ENCODE measurements at regions not wholly inside any gene's neighbourhood (a gene's known extent, or its start where the extent isn't known, plus 50 kb on each side); places are given as distances from the start of the nearest gene placed in this dataset.

DNA sequence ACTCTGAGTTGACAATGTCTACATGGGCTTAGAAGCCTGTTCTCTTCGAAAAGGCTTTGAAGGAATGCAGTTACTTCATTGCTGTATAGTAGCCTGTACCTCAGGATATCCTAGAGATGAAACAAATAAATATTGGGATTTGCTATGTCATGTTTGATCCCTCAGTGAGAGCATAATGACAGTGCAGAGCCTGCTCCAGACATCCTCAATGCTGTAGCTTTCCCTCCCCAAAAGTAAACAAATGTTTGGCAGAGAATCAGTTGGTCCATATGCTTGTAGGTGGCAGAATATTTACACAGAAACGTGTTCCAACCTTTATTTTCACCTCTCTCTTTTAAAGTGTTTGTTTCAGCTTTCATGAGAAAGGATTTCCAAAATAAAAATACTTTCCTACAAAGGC is 515.3 kb upstream of the SGCG start:
- in situ Hi-C loops (cut with HindIII; ENCODE audit: low sequenced_read_pairs) = no loop called here

DNA sequence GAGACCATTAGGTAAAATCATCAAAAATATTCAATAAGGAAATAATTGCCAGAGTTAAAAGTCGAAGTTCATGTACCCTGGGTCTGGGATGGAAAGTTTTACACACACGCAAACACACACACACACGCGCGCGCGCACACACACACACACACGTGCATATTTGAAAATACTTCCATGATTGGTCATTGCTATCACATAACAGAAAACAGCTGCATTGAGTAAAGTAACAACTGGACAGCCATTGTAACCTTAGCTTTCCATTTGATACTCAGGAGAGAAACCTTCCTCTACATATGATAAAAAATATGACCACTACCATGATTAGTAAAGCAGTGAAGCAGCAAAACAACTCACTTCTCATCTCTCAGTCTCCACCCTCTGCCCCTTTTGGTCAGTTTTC is 490.0 kb upstream of the SGCG start:
- in situ Hi-C loops (cut with HindIII; ENCODE audit: low sequenced_read_pairs) = no loop called here

DNA sequence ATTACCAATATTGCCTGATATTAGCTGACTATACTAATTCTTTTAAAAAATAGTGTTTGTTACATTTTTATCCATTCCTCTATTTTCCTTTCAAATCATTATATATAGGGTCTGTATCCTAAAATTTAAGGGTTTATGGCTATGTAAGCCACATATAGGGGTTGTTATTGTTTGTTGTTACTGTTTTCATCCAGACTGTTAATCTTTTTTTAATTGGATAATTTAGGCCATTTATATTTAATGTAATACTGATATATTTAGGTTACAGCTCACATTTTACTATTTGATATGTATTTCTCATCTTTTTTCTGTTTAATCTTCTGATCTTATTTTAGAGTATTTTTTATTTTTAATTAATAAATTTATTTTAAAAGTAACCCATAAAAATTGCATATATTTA is 487.1 kb upstream of the SGCG start:
- in situ Hi-C loops (cut with HindIII; ENCODE audit: low sequenced_read_pairs) = no loop called here

DNA sequence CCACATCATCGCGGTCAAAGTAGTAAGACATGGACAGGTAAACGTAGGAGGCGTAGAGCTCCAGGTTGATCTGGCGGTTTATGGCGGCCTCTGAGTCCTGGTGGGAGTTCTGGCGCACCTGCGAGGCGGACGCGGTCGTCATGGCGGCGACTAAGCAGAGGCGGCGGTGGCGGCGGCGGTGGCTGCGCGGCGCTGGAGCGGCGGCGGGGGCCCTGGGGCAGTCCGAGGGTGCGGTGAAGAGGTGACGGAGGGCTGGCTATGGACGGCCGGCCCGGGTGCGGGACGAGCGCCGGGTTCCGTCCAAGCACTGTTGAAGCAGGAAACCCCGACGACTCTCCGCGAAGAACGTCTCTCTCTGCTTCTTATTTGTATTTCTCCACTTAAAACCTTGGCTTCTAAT is 484.3 kb upstream of the SGCG start:
- in situ Hi-C loops (cut with HindIII; ENCODE audit: low sequenced_read_pairs) = no loop called here

DNA sequence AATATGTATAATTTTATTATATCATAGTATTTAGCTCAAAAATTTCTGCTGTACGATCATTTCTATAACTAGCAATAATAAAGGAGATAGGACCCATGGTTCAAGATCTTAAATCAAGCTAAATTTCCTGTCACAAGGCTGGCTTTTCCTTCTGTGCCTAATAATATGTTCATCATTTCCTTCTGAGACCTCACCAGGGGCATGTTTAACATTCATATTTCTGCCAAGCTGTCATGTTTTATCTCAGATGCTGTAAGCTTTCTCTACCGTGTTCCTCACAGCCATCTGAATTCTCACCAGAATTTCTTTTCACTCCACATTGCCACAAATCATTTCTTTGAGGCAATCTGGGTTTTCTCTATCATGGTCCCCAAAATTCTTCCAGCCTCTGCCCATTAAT is 482.3 kb upstream of the SGCG start:
- in situ Hi-C loops (cut with HindIII; ENCODE audit: low sequenced_read_pairs) = no loop called here

DNA sequence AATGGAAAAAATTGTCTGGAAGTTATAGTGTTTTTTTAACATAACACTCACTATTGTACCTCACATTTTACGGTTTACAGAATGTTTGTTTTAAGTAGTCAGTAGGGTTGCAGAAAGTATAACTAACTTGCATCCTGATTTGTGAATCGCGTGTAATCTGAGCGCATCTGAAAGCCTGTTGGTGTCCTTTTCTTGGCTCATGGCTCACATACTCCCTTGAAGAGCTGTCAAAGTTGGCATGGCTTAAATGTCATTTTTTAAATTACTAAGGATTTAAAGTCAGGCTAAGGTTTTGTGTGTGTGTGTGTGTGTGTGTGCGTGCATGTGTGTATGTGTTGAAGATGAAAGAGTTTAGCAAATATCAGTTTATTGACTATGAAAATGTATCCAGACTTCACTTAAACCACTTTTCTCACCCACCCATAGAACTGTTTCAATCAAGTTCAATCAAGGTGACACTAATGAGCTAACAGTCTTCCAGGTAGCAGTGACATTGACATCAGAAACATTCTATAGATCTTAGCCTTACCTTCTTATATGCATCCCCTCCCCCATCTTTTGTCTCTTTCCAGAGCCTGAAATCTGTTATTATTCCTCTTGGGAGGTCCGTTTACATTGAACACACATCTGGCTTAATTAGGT is 480.4 kb upstream of the SGCG start:
- in situ Hi-C loops (cut with HindIII; ENCODE audit: low sequenced_read_pairs) = no loop called here

DNA sequence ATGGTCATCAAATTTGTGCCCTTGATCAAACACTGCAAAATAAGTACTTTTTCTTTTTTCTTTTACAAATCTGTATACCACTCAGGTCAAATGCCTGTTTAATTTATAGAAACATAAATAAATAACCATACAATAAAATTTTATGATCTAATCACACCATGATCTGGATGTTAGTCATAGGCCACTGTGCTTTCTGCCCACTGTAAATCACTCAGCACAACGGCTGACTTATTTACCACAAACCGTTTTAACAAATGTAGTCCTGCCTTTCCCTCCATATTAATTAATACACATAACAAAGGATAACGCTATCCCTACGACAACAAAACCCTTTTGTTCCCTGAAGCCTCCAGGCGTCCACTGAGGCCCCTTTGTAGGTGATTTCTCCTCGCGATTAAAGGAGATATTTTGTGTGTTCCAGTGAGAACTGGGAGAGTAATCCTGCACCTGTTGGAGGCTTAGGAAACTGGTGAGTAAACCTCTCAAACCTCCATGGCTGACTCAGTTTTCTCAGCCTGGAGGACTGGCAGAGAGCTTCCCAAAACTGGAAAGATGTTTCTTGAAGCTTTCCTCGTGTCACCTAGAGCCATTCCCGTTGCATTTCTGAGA is 477.1 kb upstream of the SGCG start:
- in situ Hi-C loops (cut with HindIII; ENCODE audit: low sequenced_read_pairs) = no loop called here

DNA sequence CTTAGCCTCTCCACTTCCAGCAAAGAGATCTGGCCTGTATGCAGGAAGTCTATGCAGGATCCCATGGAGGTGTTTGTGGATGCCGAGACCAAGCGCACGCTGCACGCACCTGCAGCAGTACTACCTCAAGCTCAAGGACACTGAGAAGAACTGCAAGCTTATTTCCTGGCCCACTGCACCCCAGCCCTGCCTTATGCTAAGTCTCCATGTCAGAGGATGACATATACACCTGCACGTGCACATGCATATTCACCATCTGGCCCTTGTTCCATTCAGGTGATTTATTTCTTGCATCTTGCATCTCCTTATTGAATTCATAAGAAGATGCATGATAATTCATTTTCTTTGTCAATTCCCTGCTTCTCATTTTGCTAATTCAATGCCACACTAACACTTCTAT is 472.8 kb upstream of the SGCG start:
- in situ Hi-C loops (cut with HindIII; ENCODE audit: low sequenced_read_pairs) = no loop called here

DNA sequence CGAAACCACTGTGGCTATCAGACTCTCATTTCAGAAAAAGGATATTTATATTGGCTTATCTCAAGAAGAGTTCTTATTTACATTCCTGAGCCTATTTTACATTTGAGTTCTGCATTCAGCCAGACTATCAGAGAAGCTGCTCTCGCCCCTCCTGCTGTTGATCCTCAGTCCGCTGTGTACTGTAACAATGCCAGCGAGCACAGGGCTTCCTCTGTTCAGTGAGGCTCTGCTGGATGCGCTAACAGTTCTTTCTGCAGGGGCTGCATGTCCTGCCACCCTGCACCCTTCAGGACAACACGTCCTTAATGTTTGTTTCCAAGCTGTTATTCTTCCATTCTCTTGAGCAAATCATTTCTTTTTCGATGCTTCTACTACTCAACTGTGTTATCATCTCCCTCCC is 463.7 kb upstream of the SGCG start:
- in situ Hi-C loops (cut with HindIII; ENCODE audit: low sequenced_read_pairs) = no loop called here

DNA sequence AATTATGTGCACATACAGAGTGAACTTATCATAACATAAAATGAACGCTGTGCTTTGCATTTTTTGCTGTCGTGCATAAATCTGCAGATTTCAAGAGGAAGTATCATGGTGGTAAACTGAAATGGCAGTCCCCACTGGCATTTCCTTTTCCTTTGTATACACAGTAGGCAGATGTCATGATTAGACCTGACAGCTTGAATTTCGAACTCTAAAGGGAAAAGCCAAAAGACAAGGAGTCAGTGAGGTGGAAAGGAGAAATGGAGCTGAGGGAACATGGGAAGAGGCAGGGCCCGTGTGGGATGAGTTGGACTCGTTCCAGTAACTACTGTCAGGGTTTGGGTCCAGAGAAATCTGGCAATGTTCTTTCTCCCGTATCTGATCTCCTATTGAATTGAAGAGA is 454.1 kb upstream of the SGCG start:
- in situ Hi-C loops (cut with HindIII; ENCODE audit: low sequenced_read_pairs) = no loop called here

DNA sequence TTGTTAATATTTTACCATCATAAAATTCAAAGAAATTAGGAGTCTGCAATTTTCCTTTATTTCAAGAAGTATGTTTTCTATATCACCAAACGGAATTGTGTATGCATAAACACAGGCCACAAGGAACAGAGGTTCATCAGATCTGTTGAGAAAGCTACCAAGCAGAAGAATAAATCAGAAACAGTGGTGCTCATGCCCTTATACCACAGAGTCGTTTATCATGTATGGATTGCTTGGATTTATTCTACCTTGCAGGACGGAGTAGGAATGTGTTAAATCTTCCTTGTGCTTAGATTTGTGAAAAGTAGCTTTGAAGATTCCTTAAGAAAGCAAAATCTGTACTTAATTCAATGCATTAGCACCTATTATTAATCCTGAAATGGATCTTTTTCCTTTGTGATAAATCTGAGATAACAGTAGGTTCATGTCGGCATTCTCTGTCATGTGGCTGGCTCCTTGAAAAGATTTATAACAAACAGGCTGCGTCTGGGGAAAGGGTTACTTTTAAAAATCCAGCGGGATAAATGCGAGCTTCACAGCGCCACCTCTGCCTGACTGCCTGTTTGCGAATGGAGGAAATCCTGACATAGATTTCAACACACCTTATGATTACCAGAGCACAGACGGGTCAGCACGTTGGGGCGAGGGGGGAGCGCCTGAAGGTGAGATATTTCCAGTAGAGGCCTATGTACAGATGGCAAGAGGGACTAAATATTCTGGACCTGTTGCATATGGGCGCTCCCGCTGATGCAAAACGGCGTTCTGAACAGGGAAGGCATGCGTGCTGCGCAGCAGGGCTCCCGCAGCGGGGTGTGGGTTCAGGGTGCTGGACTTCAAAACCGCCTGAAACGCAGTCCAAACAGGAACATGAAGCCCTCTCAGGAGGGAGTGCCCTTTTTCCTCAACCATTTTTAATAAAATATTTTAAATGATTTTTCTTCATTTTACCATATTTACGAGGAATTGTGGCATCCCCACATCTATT is 445.5 kb upstream of the SGCG start:
- in situ Hi-C loops (cut with HindIII; ENCODE audit: low sequenced_read_pairs) = no loop called here

DNA sequence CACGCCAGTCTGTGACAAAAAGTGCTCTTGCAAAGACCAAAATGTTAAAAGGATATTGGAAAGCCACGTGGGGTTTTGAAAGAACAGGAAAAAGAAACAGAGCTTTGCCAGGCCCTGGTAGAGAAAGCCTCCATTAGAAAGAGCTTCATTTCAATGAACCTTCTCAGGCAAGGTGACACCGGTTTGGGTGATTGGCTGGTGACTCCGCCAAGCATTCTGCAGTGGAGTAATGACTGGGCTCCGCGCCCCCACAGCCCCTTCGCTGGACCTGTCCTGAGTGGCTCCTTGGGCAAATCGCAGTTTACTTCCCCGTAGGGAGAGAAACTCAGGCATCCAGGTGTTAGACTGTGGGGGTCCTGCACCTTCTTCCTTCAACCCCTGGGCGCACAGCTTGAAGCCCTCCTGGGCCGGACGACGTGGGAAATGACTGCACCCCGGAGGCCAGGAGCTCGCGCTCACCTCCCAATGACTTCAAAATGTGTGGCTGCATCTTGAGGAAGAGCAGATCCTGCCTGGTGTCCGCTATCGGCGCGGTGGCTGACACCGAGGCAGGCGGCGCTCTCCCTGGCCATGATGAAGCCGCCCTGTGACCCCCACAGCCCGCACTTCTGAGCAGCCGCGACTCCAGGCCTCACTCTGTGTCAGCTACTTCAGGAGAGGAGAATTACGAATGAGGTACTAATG is 444.6 kb upstream of the SGCG start:
- in situ Hi-C loops (cut with HindIII; ENCODE audit: low sequenced_read_pairs) = no loop called here

DNA sequence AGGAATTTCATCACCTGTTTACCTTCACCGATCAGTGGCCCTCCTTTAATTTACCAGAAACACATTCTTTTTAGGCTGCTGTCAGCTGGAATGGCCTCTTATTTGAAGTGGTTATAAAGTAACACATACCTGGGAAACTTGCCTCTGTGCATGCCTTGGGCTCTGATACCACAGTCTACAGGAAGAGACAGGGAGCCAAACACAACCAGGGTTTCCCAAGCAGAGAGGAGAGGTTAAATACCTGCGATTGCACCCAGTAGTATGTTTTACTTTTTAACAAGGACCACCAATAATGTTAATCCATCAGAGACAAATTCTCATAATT is 444.0 kb upstream of the SGCG start:
- in situ Hi-C loops (cut with HindIII; ENCODE audit: low sequenced_read_pairs) = no loop called here

DNA sequence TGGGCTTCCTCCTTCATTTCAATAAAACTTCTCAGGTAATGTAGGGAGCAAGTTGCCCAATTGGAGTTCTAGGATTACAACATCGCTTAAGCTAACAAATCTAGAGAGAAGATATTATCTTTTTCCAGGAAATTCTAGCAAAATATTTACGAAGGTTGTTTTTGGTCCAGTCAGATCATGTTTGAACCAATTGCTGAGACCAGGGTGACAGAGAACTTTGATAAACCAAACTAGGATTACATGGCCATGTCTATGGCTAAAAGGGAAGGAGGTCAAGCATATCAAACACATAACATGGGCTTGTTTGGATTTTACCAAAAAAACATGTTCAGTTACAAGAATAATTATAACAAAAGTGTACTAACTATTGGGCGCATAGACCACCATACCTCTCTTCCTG is 442.4 kb upstream of the SGCG start:
- in situ Hi-C loops (cut with HindIII; ENCODE audit: low sequenced_read_pairs) = no loop called here

DNA sequence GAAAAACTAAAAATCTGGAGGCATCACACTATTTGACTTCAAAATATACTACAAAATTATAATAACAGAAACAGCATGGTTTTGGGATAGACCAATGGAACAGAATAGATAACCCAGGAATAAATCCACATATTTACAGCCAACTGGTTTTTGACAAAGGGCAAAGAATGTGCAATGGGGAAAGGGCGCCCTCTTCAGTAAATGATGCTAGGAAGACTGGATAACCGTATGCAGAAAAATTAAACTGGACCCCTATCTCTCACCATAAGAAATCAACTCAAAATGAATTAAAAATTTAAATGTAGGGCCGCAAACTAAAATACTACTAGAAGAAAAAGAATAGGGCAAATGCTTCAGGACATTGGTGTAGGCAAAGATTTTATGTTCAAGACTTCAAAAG is 440.5 kb upstream of the SGCG start:
- in situ Hi-C loops (cut with HindIII; ENCODE audit: low sequenced_read_pairs) = no loop called here

DNA sequence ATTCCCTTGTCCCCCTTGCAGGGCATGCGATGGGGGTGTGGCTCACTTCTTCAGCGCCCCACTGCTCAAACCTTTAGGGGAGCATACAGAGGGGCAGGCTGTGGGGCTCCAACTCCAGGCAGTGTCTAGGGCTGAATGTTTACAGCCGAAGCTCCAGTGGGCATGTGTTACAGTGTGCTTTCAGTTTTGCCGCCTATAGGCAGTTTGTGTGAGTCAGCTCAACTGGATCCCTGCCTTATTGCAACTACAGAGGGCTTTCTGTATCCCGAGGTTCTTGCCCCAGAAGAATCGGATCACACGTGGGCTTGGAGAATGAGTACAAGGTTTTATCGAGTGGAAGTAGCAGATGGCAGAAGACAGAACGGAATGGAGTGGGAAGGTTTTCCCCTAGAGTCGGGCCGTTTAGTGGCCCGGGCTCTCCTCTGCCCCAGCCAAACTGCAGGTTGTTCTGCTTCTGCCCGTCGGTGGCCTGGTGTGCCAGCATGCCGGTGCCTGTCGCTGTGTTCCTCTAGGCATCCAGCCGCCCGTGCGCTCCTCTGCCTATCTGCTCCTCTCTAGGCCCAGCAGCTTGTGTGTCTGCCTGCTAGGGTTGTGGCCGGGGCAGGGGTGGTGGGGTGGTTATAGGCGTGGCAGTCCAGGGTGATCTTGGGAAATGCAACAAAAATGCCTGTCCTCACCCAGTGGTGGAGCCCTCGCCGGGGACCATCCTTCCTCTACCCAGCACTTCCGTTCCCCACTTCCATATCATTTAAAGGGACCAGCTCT is 435.9 kb upstream of the SGCG start:
- in situ Hi-C loops (cut with HindIII; ENCODE audit: low sequenced_read_pairs) = no loop called here

DNA sequence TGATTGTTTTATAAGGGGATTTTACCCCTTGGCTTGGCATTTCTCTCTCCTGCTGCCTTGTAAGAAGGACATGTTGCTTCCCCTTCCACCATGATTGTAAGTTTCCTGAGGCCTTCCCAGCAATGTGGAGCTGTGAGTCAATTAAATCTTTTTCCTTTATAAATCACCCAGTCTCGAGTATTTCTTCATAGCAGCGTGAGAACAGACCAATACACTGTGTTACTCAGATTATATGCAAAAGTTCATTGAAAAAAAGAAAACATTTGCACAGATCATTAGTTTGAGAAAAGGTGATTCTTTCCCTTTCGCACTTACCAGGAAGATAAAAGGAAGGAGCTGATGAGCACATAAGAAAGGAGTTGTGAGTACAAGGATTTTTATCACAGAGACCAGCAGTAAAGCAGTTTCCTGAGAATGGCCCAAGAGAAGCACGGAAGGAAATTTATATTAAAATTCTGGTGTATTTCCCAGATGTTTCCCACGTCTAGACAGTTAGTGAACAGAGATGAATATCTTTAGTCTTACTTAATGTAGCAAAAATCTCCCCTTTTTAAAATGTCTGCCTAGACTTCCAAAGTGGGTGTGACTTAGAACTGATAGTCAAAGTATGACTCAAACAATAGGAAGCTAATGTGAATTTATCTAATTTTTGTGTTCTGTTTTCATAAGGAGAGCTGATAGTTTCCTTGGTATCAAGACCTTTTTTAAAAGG is 431.8 kb upstream of the SGCG start:
- in situ Hi-C loops (cut with HindIII; ENCODE audit: low sequenced_read_pairs) = no loop called here

DNA sequence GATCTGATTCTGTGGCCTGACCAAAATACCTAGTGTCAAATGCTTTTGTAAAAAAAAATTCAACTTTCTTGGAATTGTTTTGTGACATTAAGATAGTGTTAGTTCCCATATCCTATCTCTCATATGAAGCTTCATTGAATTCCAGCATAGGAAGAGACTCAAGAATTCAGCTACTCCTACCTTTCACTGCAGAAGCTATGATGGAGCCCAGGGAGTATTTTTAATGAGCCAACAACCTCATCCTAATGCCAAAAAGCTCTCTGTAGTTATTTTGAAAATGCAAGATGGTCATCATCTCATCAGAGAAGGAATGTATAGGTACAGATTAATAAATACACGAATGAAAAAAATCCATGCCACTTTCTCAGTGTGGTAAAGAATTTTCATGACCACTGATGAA is 431.2 kb upstream of the SGCG start:
- in situ Hi-C loops (cut with HindIII; ENCODE audit: low sequenced_read_pairs) = no loop called here

DNA sequence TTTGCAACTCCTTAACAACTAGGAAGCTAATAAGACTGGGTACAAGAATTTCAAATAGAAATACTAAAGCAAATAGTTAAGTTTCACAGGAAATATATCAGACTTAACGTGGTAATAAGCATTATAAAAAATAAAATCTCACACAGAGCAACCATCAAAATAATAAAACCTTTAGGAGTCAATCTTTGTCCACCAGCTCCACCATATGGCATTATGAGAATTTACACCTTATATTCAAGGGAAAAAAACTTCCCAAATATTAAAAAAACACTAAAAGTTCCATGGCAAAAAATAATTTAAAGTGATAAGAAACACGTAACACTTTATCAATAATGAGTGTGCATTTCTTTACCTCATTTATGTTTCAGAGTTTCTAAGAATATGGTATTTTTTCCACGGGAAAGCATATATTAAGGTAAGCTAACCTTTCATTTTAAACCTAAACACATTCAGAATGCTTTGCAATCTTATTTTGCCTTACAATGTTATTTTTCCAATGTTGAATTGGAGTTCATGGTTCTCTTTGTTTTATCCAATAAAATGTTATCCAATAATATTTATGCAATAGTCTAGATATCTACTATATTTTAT is 423.2 kb upstream of the SGCG start:
- in situ Hi-C loops (cut with HindIII; ENCODE audit: low sequenced_read_pairs) = no loop called here

DNA sequence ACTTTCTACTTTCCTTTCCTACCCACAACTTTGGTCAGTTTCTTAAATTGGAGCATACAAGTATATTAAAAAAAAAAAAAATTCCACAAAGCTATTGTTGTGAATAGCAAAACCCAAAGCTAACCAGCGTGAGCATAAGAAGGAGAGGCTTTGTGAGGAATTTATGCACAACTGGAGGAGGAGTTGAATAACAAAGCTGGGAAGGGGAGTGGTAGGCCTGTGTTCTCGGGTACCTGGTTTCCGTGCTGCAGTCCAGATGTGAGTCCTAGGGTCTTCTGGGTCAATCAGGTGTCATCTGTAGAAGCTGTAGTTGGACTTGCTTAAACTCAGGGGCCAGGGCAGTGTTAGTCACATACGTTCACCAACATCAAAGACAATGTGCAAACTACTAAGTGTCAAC is 422.5 kb upstream of the SGCG start:
- in situ Hi-C loops (cut with HindIII; ENCODE audit: low sequenced_read_pairs) = no loop called here

Measured in DLD1 (cell line).